ENCODE measurements at regions not wholly inside any gene's neighbourhood (a gene's known extent, or its start where the extent isn't known, plus 50 kb on each side); places are given as distances from the start of the nearest gene placed in this dataset.

DNA sequence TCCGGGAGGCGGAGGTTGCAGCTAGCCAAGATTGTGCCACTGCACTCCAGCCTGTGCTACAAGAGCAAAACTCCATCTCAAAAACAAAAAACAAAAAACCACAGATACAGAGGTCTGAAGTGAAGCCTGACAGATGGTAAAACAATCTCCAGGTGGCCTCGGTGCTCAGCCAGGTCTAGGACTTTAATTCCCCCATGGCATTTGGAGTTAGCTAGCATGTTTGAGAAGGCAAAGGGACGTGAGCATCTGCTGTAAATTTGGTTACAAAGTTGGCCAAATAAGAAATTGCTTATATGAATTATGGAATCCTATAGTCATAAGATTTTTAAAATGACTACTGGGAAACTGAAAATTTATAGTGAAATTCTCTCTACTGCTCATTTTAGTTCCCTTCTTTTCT lies 98.3 kb upstream of the FMN2 start:
- no peak for DNase-seq (ENCODE audit: low spot score)

- DNase-seq (ENCODE audit: low spot score): no peak
These were observed 96.4 kb upstream of the FMN2 start for GRCh38 chr1:239995281-239995680.

DNA sequence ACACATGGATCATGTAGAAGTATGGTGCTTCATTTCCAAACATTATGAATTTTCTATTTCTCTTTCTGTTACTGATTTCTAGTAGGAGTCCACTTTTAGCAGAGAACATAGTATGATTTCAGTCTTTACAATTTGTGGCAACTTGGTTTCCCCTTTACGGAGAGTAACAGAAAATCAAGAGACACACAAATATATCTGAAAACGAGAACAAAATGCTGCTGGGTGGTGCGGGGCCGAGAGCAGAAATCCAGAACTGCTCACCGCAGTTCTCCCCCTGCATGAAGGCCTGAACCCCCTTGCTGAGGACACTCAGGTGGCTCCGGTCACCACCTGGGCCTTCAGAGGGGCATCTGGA lies 94.5 kb upstream of the FMN2 start:
- no peak for DNase-seq (ENCODE audit: low spot score)

DNA sequence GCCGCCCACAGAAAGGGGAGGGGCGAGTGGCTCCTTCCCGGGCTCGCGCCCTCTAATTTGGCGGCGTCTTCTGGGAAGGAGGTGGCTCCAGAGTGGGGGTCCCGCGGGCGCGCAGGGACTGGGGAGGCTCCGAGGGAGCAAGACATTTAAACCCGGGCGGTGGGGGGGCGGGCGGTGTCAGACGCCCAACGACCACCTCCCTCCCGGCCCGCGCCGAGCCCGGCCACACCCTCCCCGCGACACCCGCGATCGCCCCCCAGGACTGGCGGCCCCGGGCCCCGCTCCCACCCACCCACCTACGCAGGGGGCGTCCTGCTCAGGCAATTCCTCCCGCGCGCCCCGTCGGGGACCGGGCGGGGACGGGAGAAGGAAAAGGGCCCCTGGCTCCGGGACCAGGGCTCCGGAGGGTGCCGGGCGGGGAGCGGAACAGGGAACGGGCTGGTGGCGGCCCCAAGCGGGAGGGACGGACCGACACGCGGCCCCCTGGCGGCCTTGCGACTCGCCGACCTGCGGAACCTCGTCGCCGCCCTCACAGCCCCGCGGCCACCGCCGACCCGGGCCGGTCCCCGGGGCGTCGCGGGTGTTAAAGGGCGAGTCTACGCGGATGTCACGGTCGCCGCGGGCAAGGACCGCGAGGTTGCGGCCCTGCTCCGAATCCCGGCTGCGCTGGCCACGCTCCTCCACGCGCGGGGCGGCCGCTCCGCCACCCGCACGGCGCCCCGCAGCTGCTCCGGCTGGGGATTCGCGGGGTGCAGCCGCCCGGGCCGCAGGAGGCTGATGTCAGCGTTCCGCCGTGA lies 94.0 kb upstream of the FMN2 start:
- DNase-seq (ENCODE audit: low spot score): no peak

DNA sequence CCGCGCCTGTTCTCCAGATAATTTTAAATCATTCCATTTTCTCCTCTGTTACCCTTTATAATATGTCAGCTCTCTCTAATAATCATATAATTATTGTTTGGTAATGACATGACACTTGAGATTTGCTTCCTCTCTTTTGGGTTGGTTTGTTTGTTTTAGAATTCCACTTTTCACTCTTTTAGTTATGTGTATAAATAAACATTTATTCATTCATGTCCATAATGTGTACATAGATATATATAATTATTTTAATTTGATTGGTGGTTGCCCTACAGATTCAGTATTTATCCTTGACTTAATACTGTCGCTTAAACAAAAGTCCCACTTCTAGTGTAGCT lies 93.4 kb upstream of the FMN2 start:
- no peak for DNase-seq (ENCODE audit: low spot score)

DNA sequence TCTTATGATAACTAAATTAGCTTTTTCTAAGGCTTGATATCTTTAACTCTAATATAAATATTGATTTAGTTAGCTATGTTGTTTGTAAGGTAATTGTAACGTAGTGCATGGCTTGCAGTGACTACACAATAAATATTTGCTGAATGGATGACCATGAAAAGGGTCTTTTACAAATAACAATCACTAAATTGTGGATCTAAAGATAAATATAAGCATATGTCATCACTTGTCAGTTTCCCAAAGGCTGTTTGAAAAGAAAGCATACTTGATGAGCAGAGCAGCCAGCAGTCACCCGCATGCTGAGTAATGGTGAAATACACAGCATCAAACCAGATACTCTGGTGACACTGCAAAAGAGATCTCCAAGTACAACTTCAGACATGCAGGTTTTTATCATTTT lies 92.5 kb upstream of the FMN2 start:
- no peak for DNase-seq (ENCODE audit: low spot score)

GRCh38 chr1:240000634-240001033 lies 91.0 kb upstream of the FMN2 start:
- DNase-seq (ENCODE audit: low spot score): no peak

GRCh38 chr1:240001177-240001740 lies 90.4 kb upstream of the FMN2 start:
- DNase-seq (ENCODE audit: low spot score): no peak

DNA sequence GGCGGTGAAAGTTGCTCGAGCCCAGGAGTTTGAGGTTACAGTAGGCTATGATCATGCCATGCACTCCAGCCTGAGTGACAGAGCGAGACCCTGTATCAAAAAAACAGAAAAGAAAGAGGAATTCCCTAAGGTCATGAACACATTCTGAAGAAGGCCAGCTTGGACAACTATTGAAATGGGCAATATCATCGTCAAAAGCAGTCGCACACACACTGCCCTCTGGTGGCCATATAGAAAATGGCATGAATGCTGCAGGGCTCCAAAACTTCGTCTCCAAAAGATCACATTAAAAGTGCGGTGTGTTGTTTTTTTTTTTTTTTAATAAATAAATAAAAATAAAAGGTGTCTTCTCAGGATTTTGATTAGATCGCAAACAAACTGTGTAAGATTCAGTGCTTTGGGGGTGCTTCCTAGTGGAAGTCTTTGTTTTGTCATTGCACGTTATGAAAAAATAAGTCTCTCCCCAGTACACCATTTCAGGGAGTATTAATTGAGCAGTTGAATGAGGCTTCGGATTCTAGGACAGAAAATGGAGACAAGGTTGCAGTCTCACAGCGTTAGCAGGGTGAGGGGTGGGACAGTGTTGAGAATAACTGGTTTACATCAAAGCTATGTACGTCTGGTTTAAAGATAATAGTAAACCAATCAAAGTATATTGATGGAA lies 87.5 kb upstream of the FMN2 start:
- no peak for DNase-seq (ENCODE audit: low spot score)

DNA sequence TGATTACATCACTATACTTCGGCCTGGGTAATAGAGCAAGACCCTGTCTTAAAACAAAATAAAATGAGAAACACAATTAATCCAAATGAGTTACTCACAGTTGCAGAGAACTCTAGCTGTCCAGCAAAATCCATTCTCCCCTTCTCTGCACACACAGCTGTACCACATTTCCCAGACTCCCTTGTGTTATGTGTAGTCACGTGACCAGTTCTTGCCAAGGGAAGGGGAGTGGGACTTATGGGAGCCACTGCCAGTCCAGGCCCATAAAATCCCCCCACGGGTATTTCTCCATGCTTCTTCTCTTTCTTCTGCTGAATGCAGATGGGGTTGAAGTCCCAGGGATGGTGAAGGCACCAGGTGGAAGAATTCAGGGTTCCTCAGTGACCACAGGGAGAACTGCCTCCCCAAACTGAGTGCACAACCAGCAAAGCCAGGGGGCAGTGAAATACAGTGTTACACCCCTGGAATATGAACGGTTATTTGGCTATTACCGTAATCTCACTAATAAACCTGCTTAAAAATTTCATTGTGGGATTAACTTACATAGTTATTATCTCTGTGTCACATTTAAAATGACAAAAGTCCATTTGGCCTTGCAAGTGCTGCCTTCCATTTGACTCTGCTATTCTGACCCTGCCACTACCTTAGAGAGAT lies 85.6 kb upstream of the FMN2 start:
- no peak for DNase-seq (ENCODE audit: low spot score)

GRCh38 chr1:240008298-240008697 lies 83.4 kb upstream of the FMN2 start:
- no peak for DNase-seq (ENCODE audit: low spot score)

DNA sequence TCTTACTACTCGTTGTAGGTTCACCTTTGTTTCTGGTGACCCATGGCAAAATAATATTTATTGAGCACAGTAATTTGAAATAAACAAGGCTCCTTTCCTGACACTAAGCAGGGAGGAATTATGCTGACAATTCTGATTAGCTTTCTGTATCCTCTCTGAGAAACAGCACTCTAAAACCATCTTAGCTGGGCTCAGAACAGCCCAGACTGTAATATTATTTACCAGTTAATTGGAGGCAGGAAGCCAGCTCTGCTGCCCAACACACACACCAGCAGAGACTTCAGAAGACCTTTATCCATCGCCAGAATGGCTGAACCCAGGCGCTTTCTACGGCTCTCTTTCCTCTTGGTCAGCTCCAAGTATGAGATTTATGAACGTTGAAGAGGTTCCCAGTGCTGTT lies 77.6 kb upstream of the FMN2 start:
- DNase-seq (ENCODE audit: low spot score): no peak

DNA sequence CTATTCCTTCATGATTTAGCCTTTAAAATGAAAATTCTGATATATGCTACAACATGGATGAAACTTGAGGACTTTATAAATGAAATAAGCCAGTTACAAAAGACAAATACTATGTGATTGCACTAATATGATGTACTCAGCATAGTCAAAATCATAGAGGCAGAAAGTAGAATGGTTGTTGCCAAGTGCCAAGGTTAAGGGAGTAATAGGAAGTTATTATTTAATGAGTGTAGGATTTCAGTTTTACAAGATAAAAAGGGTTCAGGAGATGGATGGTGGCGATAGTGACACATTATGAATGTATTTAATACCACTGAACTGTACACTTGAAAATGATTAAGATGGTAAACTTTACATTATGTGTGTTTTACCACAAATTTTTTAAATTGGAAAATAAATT lies 73.1 kb upstream of the FMN2 start:
- no peak for DNase-seq (ENCODE audit: low spot score)

- DNase-seq (ENCODE audit: low spot score): no peak
These were observed 72.2 kb upstream of the FMN2 start for GRCh38 chr1:240019524-240019923.

GRCh38 chr1:240020871-240021270 lies 70.8 kb upstream of the FMN2 start:
- no peak for DNase-seq (ENCODE audit: low spot score)

DNA sequence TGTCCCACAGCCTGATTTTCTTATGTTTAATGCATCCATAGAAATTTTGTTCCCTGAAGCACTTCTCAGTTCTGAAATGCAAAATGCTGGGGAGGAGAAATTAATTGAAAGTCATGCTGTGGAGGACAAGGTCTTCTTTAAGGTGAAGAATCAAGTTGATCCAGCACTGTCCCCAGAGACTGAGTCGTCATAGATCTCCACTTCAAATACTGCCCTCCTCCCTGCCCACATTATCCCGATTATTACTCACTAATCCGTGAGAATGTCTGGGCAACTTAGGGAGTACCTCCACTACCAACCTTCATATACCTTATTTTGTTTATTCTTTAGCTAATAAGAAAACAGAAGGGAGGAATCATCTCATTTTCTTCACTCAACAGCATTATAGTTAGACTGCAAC lies 70.0 kb upstream of the FMN2 start:
- DNase-seq (ENCODE audit: low spot score): no peak

GRCh38 chr1:240027059-240027462 lies 64.6 kb upstream of the FMN2 start:
- no peak for DNase-seq (ENCODE audit: low spot score)

DNA sequence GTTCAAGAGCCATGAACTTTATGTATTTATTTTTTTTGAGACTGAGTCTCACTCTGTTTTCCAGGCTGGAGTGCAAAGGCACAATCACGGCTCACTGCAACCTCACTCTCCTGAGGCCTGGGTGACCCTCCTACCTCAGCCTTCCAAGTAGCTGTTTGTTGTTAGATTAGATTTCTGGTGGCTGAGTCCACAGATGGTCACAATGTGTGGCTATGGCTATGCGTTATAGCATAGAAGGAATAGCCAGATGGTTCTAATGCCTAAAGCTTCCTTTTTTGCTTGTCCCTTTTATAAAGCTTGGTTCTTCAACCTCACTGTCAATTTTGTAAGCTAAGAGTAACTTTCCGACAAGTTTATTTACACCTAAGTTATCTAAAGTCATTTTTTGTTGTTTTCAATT lies 62.3 kb upstream of the FMN2 start:
- no peak for DNase-seq (ENCODE audit: low spot score)

DNA sequence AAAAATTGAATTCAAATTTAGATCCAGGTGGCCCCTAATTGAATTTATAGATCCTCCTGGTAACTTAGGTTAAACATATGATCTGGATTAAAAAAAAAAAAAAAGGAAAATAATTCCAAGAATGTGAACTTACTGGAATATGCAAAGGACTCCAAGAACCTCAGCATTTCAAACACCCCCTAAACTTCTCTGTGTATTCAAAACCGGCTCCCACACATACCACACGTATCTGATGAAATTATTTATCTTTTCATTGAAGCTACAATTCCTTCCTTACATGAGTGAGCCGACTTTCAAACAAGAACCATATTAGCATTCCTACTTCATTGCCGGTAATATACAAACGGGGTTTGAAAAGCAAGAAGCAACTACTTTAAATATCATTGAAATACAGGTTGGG lies 61.4 kb upstream of the FMN2 start:
- no peak for DNase-seq (ENCODE audit: low spot score)

- DNase-seq (ENCODE audit: low spot score): no peak
These were observed 60.7 kb upstream of the FMN2 start for GRCh38 chr1:240031009-240031408.

DNA sequence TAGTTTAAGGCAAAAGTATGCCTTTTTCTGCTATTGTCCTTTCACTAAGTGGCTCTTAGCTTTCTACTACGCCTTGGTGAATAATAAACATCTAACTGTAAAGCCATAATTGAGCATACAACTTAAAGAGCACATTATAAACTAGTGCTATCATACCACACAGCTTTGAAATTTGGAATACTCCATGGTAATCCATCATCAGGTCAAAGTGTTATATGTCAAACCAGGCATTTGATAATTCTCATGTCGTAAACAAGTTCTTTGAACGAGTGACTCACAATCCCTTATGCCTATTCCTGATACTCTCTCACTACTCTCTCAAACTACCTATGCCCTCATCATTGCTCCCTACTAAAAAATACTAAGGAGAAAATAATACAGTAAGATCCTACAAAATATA lies 60.3 kb upstream of the FMN2 start:
- no peak for DNase-seq (ENCODE audit: low spot score)

DNA sequence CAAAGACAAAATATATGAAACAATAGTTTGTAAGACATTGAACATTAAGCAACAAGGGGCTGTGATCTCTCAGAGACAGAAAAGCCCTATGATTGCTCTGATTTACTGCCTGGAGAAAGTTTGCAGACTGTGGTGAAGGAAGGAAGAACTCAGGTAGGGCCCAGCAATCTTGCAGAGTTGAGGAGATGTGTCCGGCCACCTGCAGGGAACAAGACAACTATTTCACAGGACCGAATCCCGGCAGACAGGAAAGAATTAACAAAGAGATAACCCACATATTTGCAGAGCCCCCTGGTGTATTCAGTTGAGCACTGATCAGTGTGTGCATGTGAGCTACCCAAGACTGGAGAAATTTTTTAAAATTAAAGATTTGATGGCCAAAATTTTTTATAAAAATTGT lies 58.3 kb upstream of the FMN2 start:
- DNase-seq (ENCODE audit: low spot score): no peak

GRCh38 chr1:240036526-240036925 lies 55.2 kb upstream of the FMN2 start:
- no peak for DNase-seq (ENCODE audit: low spot score)

Measured in left forelimb (tissue), 1 donor.